HG03575 (cell line): ENCODE measurements at regions not wholly inside any gene's neighbourhood (a gene's known extent, or its start where the extent isn't known, plus 50 kb on each side); places are given as distances from the start of the nearest gene placed in this dataset.

Source experiments
- ATAC-seq: cut with Tn5 transposase; IDR thresholded peaks from one replicate; pipeline ENCODE4 v1.9.1; 2021; ENCODE audit not compliant: unreplicated experiment, insufficient number of reproducible peaks, low FRiP score; ENCODE audit errors: extremely low read depth

DNA sequence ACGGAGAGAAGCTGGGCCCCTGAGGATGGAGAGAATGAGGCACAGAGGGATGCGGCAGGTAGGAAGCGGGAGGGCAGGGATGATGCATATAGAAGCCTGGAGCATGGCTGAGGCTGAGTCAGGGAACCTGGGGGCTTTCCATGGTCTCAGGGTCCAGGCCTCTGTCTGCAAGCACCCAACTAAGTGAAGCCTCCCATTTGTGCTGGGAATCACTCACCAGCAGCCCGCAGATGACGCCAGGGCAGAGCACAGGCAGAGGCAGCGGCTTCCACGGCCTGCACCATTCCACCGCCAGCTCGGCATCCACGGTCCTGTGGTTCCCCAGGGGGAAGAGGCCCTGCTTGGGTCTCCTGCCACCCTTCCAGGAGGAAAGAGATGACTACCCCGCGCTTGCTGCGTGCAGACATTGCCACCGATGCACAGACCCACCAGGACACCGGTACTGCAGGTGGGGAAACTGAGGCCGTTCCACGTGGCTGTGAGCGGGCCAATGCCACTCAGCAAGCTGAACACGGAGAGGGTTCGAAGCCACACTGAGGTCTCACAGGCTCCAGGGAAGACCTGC lies 75.5 kb downstream of the NCOR2 start:
- ATAC-seq = no peak

DNA sequence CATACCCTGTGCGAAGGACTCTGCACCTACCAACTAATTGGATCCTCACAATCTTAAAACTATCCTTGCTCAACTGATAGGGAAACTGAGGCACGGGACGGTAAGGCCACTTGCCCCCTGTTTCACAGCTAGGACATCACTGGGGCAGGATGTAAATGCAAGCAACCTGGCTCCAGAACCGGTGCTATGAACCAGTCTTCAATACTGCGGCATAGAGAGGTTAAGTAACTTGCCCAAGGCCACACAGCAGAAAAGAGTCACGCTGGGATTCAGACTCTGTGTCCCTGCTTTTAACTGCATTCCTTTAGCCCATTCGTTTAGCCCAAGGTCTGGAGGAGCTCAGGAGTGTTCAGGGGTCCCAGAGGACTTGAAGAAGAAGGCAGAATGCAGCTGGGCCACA lies 76.1 kb downstream of the NCOR2 start:
- no peak for ATAC-seq

GRCh38 chr12:124490584-124491305 lies 76.7 kb downstream of the NCOR2 start:
- no peak for ATAC-seq

DNA sequence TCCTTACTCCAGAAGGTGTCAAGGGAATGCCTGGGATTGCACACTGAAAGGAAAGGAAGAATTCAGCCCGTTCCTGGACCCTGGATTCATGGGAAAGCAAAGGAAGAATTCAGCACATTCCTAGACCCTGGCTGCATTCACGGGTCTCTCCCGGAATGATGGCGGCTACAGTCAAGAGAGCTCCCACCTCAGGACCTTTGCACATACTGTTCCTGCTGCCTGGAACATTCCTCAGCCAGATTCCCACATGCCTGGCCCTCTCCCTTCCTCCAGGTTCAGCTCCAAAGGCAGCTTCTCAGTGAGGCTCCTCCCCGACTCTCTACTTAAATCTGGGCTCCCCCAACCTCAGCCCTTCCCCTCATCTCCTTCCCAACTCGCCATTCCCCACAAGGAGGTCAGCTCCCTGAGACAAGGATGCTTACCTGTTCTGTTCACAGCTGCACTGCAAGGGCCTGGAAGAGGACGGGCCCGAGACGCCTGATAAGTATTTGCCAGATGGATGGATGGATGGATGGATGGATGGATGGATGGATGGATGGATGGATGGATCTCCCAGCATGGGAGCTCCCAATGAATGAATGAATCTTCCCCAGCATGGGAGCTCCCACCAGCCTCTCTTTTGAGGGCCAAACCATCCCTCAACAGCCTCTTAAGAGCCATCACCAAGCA lies 77.4 kb downstream of the NCOR2 start:
- no peak for ATAC-seq

GRCh38 chr12:124489220-124489619 lies 78.2 kb downstream of the NCOR2 start:
- no peak for ATAC-seq

DNA sequence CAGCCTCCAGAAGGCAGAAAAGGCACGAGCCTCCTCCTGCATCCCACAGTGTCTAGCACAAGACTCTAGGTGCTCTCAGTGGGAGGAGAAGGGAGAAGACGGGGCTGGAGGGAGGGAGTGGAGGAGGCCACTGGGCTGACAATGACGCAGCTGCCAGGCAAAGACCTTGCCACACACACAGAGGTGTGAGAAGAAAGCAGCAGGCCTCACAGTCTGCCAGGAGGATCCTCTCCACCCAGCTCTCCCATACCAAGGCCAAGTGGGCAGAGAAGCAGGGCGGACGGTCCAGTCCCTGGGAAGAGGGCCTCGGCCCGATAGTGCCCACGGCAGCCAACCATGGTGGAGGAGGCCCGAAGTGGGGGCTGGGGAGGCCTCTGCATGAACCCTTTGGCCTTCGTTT lies 78.9 kb downstream of the NCOR2 start:
- ATAC-seq = no peak

DNA sequence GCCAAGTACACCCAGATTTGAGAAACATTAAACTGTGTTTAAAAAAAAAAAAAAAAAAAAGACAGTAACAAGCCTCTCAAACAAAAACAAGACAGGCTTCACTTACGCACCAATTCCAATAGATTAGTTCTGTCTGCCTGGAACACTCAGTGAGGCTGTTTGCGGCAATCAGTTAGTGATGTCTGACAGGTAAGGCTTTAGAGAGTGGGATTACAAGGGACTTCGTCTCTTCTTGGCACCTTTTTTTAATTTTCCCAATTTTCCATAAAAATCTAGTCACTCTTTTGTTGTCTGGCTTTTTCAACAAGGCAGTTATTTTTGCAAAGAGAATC lies 79.6 kb downstream of the NCOR2 start:
- no peak for ATAC-seq

- no peak for ATAC-seq
Observed at GRCh38 chr12:124487066-124487833, 80.2 kb downstream of the NCOR2 start.

DNA sequence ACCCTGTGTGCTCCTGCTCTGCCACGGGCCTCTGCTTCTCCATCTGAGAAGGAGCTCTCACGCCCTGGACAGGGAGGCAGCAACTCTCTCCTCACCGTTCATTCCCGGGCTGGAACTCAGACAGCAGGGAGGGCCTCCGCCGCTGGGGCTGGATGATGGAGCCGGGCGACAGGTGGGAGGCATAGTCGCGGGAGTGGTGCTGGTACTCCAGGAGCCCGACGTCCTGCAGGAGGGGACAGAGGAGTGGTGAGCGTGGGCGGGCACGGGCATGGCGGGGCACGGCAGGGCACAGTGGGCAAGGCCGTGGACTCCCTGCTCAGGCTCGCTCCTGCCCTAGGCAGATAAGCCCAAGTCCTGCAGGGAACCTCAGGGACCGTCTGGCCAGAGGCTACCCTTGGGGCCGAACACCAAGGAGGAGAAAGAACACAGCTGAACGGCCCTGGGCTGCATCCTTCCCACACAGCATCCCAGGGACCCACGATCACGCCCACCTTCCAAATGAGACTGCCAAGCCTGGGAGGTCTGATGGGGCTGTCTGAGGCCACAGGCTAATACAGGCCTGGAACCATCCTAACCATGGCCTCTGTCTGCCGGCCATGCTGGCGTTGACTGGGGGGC lies 81.0 kb downstream of the NCOR2 start:
- no peak for ATAC-seq

GRCh38 chr12:124485371-124485770 lies 82.0 kb downstream of the NCOR2 start:
- no peak for ATAC-seq

DNA sequence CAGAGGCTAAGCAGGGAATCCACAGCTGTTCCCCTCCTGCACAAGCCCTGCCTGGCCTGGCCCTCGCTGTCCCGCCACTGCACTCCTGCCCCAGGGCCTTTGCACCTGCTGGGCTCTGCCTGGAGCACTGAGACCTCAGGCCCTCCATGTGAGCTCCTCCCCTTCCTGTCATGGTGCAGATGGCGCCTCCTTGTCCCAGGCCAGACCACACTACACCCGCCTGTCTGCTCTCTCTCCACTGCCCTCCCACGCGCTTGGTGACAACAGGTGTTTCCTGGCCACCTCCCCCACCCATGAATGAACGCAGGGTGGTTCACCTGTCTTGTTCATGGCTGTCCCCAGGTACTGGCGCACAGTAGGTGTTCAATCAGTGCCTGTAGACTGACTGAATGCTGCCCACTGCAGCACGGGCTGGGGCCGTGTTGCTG lies 82.9 kb downstream of the NCOR2 start:
- ATAC-seq = no peak

GRCh38 chr12:124484067-124484466 lies 83.3 kb downstream of the NCOR2 start:
- no peak for ATAC-seq

DNA sequence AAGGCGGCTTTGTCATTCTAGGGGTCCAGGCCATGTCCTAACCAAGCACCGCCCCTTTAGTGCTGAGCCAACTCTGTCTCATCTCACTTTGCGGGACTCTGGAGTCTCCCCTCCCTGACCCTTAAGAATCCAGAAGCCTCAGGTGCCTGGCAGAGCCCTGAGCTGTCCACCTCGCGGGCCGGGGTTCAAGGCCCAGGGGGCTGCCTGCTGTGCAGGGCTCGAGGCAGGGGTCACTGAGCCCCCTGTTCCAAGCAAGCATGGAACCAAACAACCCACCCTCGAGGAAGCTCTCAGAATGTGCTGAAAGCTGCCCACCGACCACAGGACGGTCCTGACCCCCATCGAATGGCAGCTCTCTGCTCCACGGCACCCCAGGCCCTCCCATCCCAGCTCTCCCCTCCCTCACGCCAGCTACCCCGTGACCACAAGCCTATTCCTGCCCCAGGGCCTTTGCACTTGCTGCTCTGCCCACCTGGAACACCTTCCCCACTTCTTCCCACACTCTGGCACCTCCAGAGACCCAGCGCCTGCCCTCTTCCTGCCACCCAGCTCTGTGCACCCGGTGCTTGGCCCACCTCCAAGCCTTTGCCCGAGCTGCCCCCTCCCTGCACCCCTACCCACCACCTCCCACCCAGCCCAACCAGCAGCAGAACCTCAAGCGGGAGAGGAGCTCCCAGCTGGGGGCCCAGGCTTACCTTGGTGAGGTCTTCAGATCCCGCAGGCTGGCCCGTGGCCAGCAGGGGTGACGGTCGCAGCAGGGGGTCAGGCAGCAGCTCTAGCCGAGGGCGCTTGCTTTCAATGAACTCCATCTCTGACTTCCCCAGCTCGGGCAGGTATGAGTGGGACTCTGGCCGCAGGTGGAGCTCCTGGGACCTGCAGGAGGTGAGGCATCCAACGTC lies 84.3 kb downstream of the NCOR2 start:
- no peak for ATAC-seq

- ATAC-seq = no peak
Observed at GRCh38 chr12:124482567-124482893, 84.9 kb downstream of the NCOR2 start.

DNA sequence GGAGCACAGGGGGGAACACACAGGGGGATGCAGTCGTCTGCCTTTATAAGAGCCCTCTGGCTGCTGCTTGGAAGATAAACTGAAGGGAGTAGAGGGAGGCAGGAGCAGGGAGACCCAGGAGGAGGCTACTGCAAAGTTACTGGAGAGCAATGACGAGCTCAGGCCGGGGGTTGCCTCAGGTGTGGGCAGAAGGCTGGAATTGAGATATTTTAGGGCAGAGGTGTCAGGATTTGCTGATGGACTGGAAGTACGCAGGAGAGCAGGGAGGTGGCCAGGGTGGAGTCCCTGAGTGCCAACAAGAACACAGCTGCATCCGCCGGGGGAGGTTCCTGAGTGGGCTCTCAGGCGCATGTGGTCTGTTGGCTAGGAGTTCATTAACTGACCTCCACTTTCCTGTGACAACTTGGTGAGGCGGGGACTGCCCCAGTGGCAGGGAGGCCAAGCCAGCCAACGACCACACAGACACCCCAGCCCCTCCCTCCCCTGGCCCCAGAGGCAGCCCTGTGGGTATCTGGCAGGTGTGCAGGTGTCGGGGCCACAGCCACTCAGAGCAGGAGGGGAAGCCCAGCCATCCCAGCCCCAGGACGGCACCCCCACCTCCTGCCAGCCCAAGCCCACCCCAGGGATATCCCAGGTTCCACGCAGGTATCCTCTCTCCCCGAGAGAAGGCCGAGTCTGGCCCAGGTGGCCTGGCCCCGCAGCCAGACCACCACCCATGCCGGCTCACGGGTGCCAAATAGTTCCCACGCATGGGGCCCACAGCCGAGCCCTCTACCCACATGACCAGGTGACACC lies 85.4 kb downstream of the NCOR2 start:
- no peak for ATAC-seq

DNA sequence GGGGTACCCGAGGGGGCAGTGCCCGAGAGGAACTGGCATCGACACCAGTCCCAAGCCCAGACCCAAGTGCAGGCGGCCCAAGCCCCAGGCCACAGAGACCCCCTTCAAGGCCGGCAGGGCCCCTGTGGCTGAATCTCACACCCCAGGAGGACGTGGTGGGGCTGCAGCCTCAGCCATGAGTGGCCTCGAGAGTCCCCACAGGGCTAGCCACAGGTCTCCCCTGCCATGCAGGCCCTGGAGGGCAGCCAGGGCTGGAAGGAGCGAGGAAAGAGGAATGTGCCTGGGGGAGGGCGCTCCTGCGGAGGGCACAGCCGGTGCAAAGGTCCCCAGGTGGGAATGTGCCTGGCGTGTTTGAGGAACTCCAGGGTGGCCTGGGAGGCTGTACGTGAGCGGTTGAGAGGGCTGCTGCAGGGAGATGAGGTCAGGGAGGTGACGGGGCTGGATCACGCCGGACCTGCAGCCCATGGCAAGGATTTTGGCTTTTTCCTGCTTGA lies 86.1 kb downstream of the NCOR2 start:
- no peak for ATAC-seq

DNA sequence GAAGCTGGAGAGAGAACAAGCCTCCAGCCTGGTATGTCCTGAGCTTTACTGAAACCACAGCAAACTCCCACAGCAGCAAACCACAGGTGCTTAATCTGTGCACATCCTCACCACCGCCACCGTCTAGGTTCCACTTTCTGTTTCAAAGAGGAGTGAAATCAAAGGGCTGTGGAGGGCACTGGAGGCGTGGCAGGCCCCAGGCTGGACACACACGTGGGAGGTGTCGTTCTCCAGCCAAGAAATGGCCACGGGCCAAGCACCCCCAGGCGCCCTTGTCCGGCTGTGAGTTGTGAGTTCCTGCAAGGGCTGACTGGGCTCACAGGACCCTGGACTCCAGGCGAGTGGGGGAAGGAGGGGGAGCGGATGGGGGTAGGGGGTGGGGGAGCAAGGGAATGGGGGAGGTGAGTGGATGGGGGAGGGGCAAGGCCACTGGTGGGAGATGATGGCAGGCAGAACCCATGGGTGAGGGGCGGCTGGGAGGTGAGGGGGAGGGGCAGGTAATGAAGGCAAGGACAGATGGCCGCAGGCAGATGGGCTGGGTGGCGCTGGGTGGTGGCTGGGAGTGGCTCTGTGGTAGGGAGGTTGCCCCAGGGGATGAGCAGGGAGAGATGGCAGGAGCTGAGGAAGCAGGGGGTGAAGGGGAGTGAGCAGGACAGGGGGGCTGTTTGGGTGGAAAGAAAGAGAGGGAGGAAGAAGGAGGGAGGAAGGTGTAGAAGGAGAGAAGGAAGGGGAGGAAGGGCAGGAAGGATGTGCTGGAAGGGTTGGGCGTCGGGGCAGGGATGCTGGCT lies 86.7 kb downstream of the NCOR2 start:
- ATAC-seq = peak; percentile 49
